ENCODE measurements at regions not wholly inside any gene's neighbourhood (a gene's known extent, or its start where the extent isn't known, plus 50 kb on each side); places are given as distances from the start of the nearest gene placed in this dataset.

DNA sequence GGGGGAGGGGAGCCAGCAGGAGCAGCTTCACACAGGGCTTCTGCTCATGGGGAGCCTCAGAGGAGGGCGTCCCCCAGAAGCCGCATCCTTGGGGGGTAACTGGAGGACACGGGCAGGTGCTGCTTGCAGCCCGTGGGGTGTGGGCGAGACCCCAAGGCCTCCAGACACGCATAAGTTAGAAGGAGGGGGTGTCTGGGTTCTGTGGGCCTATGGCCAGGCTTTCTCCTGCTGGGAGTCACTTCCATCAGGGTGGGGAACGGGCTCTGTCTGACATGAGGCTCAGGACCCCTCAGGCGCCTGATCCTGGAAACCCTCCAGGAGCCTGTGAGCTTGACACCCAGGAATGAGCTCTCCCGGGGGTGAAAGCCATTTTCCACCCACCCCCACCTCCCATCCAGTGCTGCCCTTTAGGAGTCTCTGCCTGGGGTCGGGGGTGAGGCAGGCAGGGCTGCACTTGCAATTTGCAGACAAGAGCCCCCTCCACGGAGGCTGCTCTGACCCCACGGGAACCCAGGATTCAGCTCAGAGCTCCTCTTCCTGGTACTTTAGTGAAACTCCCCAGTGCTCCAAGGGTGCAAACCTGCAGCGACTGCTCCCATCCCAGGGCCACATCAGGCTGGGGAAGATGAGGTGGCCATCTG, 325.7 kb downstream of the ADGRD1 start:
- no peaks in the 10 kb centered on the region for H3K36me3 ChIP-seq (ENCODE audit: insufficient read depth, low read length)
- TF ChIP-seq, protein P1, sequence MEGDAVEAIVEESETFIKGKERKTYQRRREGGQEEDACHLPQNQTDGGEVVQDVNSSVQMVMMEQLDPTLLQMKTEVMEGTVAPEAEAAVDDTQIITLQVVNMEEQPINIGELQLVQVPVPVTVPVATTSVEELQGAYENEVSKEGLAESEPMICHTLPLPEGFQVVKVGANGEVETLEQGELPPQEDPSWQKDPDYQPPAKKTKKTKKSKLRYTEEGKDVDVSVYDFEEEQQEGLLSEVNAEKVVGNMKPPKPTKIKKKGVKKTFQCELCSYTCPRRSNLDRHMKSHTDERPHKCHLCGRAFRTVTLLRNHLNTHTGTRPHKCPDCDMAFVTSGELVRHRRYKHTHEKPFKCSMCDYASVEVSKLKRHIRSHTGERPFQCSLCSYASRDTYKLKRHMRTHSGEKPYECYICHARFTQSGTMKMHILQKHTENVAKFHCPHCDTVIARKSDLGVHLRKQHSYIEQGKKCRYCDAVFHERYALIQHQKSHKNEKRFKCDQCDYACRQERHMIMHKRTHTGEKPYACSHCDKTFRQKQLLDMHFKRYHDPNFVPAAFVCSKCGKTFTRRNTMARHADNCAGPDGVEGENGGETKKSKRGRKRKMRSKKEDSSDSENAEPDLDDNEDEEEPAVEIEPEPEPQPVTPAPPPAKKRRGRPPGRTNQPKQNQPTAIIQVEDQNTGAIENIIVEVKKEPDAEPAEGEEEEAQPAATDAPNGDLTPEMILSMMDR (IDR thresholded peaks at IDR 0.05), result no peak
- no peaks in the 10 kb centered on the region for H3K4me1 Mint-ChIP-seq (ENCODE audit: low read depth)
- no peak overlapping the region for H3K27ac ChIP-seq (ENCODE audit: low read depth in 1 of 2, low read length in 2 of 2)
- H3K36me3 Mint-ChIP-seq (ENCODE audit: low read depth), result no peaks in the 10 kb centered on the region
- DNase-seq, result no peak
- H3K9me3 Mint-ChIP-seq, result no peaks in the 10 kb centered on the region
- H3K27ac Mint-ChIP-seq, result no peak overlapping the region
- H3K4me3 Mint-ChIP-seq, result no peak overlapping the region
- H3K27me3 ChIP-seq (ENCODE audit: control insufficient read depth in 1 of 2, insufficient read depth in 2 of 2, low read length in 2 of 2), result no peaks in the 10 kb centered on the region
- no peaks in the 10 kb centered on the region for H3K4me1 ChIP-seq (ENCODE audit: insufficient read depth, low read length)
- CTCF ChIA-PET, result no interaction called here
- no peak for ATAC-seq (ENCODE audit: poor library complexity)
- H3K4me3 ChIP-seq (ENCODE audit: low read length), result no peak overlapping the region
- intact Hi-C loops (cut with DNase I, micrococcal nuclease), result no loop called here
- no peaks in the 10 kb centered on the region for H3K27me3 Mint-ChIP-seq
- peaks cover 0 to 3% of the 10 kb centered on the region in 2 experiments for H3K9me3 ChIP-seq (ENCODE audit: control insufficient read depth in 1 of 2, insufficient read depth in 1 of 2, low read length in 2 of 2)
- POLR2A ChIA-PET, result no interaction called here

DNA sequence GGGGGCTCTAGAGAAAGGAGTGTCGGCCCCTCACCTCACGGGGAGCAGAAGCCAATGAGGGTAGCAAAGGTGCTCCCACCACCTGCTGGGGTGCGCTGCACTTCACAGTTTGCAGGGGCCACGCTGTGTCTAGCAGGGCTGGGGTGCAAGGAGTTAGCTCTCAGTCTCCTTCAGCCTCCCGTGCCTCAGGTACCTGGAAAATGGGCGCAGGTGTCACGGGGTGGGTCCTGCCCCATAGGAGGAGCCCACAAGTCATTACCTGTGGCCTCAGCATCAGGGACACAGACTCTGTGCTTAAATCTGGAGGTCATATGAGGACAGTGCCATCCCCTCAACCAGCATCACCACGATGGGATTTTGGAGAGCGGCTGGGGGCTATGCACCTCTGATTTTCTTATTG, 326.7 kb downstream of the ADGRD1 start:
- Mint-ChIP-seq H3K27ac (no peak overlapping the region), H3K4me3 (no peak overlapping the region), H3K36me3 (ENCODE audit: low read depth) (no peaks in the 10 kb centered on the region), H3K27me3 (no peaks in the 10 kb centered on the region), H3K9me3 (no peaks in the 10 kb centered on the region), H3K4me1 (ENCODE audit: low read depth) (no peaks in the 10 kb centered on the region)
- CTCF ChIA-PET, result no interaction called here
- intact Hi-C loops (cut with DNase I, micrococcal nuclease), result no loop called here
- H3K36me3 ChIP-seq (ENCODE audit: insufficient read depth, low read length), result no peaks in the 10 kb centered on the region
- H3K4me3 ChIP-seq (ENCODE audit: low read length), result no peak overlapping the region
- ATAC-seq (ENCODE audit: poor library complexity) (no peak), DNase-seq (no peak)
- H3K4me1 ChIP-seq (ENCODE audit: insufficient read depth, low read length), result no peaks in the 10 kb centered on the region
- TF ChIP-seq, protein P1 (IDR thresholded peaks at IDR 0.05), result no peak
- H3K27ac ChIP-seq (ENCODE audit: low read depth in 1 of 2, low read length in 2 of 2), result no peak overlapping the region
- no peaks in the 10 kb centered on the region for H3K27me3 ChIP-seq (ENCODE audit: control insufficient read depth in 1 of 2, insufficient read depth in 2 of 2, low read length in 2 of 2)
- peaks cover 0 to 3% of the 10 kb centered on the region in 2 experiments for H3K9me3 ChIP-seq (ENCODE audit: control insufficient read depth in 1 of 2, insufficient read depth in 1 of 2, low read length in 2 of 2)
- POLR2A ChIA-PET, result no interaction called here

DNA sequence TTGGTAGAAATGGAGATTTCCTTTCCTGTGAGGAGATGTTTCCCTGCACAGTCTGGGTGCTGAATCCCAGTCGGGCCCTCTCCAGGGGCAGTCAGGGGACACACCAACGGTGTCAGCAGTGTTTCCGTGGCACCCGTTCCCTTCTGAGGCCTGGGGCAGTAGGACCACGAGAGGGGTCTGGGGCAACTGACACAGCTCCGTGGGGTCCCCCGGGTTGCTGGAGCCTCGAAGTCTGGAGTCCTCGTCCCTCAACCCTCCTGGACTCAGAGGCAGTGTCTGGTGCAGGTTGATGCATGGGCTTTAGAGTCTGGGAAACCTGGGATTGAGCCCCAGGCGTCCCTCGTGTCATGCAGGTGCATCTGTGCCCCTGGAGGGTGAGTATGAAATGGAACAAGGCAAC, 327.3 kb downstream of the ADGRD1 start:
- Mint-ChIP-seq H3K9me3 (no peaks in the 10 kb centered on the region), H3K27me3 (no peaks in the 10 kb centered on the region), H3K4me3 (no peak overlapping the region), H3K36me3 (ENCODE audit: low read depth) (no peaks in the 10 kb centered on the region), H3K27ac (no peak overlapping the region), H3K4me1 (ENCODE audit: low read depth) (no peaks in the 10 kb centered on the region)
- ATAC-seq (ENCODE audit: poor library complexity) (no peak), DNase-seq (peak in 1 of 14 experiments; percentile 19)
- TF ChIP-seq, protein P1 (IDR thresholded peaks at IDR 0.05), result no peak
- CTCF ChIA-PET, result no interaction called here
- H3K27ac ChIP-seq (ENCODE audit: low read depth in 1 of 2, low read length in 2 of 2), result no peak overlapping the region
- no peak overlapping the region for H3K4me3 ChIP-seq (ENCODE audit: low read length)
- POLR2A ChIA-PET, result no interaction called here
- no peaks in the 10 kb centered on the region for H3K27me3 ChIP-seq (ENCODE audit: control insufficient read depth in 1 of 2, insufficient read depth in 2 of 2, low read length in 2 of 2)
- H3K9me3 ChIP-seq (ENCODE audit: control insufficient read depth in 1 of 2, insufficient read depth in 1 of 2, low read length in 2 of 2), result peaks cover 0 to 3% of the 10 kb centered on the region in 2 experiments
- intact Hi-C loops (cut with DNase I, micrococcal nuclease), result no loop called here
- H3K36me3 ChIP-seq (ENCODE audit: insufficient read depth, low read length), result no peaks in the 10 kb centered on the region
- no peaks in the 10 kb centered on the region for H3K4me1 ChIP-seq (ENCODE audit: insufficient read depth, low read length)
